HG03460 (cell line): ENCODE measurements at regions not wholly inside any gene's neighbourhood (a gene's known extent, or its start where the extent isn't known, plus 50 kb on each side); places are given as distances from the start of the nearest gene placed in this dataset.

Source experiments
- ATAC-seq: cut with Tn5 transposase; IDR thresholded peaks from one replicate; pipeline ENCODE4 v1.9.1; 2021; ENCODE audit not compliant: unreplicated experiment

GRCh38 chr1:189851806-189852367, 625.8 kb downstream of the BRINP3 start:
- no peak for ATAC-seq

- no peak for ATAC-seq
Measured at GRCh38 chr1:189859385-189859977, 618.2 kb downstream of the BRINP3 start.

- no peak for ATAC-seq
Measured at GRCh38 chr1:189866606-189867005, 611.1 kb downstream of the BRINP3 start.

- ATAC-seq = no peak
Measured at GRCh38 chr1:189868021-189868420, 609.6 kb downstream of the BRINP3 start.

GRCh38 chr1:189874715-189875435, 602.8 kb downstream of the BRINP3 start:
- ATAC-seq = no peak

- no peak for ATAC-seq
Measured at GRCh38 chr1:189880135-189880534, 597.5 kb downstream of the BRINP3 start.

GRCh38 chr1:189899686-189900425, 577.8 kb downstream of the BRINP3 start:
- no peak for ATAC-seq

GRCh38 chr1:189904509-189904908, 573.2 kb downstream of the BRINP3 start:
- ATAC-seq = no peak

- no peak for ATAC-seq
Measured at GRCh38 chr1:189908113-189908512, 569.6 kb downstream of the BRINP3 start.

- no peak for ATAC-seq
Measured at GRCh38 chr1:189921613-189922012, 556.1 kb downstream of the BRINP3 start.

GRCh38 chr1:189927641-189928040, 550.0 kb downstream of the BRINP3 start:
- ATAC-seq = no peak

- no peak for ATAC-seq
Measured at GRCh38 chr1:189929501-189930099, 548.1 kb downstream of the BRINP3 start.

- ATAC-seq = no peak
Measured at GRCh38 chr1:189936861-189937260, 540.8 kb downstream of the BRINP3 start.

- ATAC-seq = no peak
Measured at GRCh38 chr1:189939967-189940366, 537.7 kb downstream of the BRINP3 start.

- ATAC-seq = no peak
Measured at GRCh38 chr1:189941922-189942321, 535.7 kb downstream of the BRINP3 start.

- no peak for ATAC-seq
Measured at GRCh38 chr1:189958756-189959155, 518.9 kb downstream of the BRINP3 start.

GRCh38 chr1:189960769-189961168, 516.9 kb downstream of the BRINP3 start:
- no peak for ATAC-seq

- ATAC-seq = no peak
Measured at GRCh38 chr1:189962181-189962580, 515.5 kb downstream of the BRINP3 start.

GRCh38 chr1:189970331-189971230, 507.1 kb downstream of the BRINP3 start:
- no peak for ATAC-seq

GRCh38 chr1:189971656-189972055, 506.0 kb downstream of the BRINP3 start:
- no peak for ATAC-seq
